ENCODE measurements at regions not wholly inside any gene's neighbourhood (a gene's known extent, or its start where the extent isn't known, plus 50 kb on each side); places are given as distances from the start of the nearest gene placed in this dataset.
"Not testable (repeated sequence)": the region's sequence is repeated elsewhere in the genome, so short reads cannot be mapped to it uniquely, and the experiment has no call there.

- H4K8ac ChIP-seq (ENCODE audit: low read depth, low read length), result no peak overlapping the region
- no peak overlapping the region for H2BK5ac ChIP-seq (ENCODE audit: low read length)
- no CpG with 5 or more reads among the region's 4 CpGs for WGBS, 2 donors (ENCODE audit: extremely low coverage in 2 of 2, insufficient read length in 2 of 2, insufficient replicate concordance in 1 of 2)
- no peak overlapping the region for H3K4me3 ChIP-seq (ENCODE audit: low read length in 2 of 2)
- H3K23ac ChIP-seq (ENCODE audit: low read depth, low read length, poor library complexity), result no peak overlapping the region
- no peak for DNase-seq (ENCODE audit: low spot score)
- no peak overlapping the region for H2AK5ac ChIP-seq (ENCODE audit: low read depth, low read length)
- no peak overlapping the region for H4K91ac ChIP-seq (ENCODE audit: low read depth, low read length, poor library complexity)
- no peak overlapping the region for H3K18ac ChIP-seq (ENCODE audit: low read length)
- no peaks in the 10 kb centered on the region for H3K79me1 ChIP-seq (ENCODE audit: low read depth, low read length)
- no peaks in the 10 kb centered on the region for H3K27me3 ChIP-seq (ENCODE audit: control insufficient read depth in 3 of 3, insufficient read depth in 3 of 3, low read depth in 1 of 3, low read length in 3 of 3)
- no peak overlapping the region for H3K4ac ChIP-seq (ENCODE audit: low read length)
- H3K4me2 ChIP-seq (ENCODE audit: insufficient read depth, low read length, poor library complexity, severe bottlenecking), result no peak overlapping the region
- no peak overlapping the region for H2BK15ac ChIP-seq (ENCODE audit: low read length)
- H3K4me1 ChIP-seq (ENCODE audit: control insufficient read depth in 2 of 2, insufficient read depth in 1 of 2, low read depth in 1 of 2, low read length in 2 of 2), result peaks cover 4 to 21% of the 10 kb centered on the region in 2 donors
- H3K9ac ChIP-seq (ENCODE audit: low read depth, low read length, poor library complexity), result no peak overlapping the region
- no peak overlapping the region for H2BK120ac ChIP-seq (ENCODE audit: low read depth, low read length)
- no peaks in the 10 kb centered on the region for H3K9me3 ChIP-seq (replicated peaks in 1 of 2; ENCODE audit: control insufficient read depth in 2 of 2, insufficient read depth in 1 of 2, low read depth in 1 of 2, low read length in 2 of 2)
- no peak overlapping the region for H2AFZ ChIP-seq (ENCODE audit: low read length)
- H3K14ac ChIP-seq (ENCODE audit: low read length), result no peak overlapping the region
- no peak overlapping the region for H2BK12ac ChIP-seq (ENCODE audit: low read length)
- no peak overlapping the region for H3K27ac ChIP-seq (replicated peaks; ENCODE audit: low read length)
- H3K36me3 ChIP-seq (replicated peaks in 1 of 2; ENCODE audit: control insufficient read depth in 2 of 2, insufficient read depth in 2 of 2, low read length in 2 of 2), result no peaks in the 10 kb centered on the region
Observed at GRCh38 chr2:48200620-48201293, 113.7 kb upstream of the FOXN2 start.

- H2BK12ac ChIP-seq (ENCODE audit: low read length); H2BK15ac ChIP-seq (ENCODE audit: low read length); H3K36me3 ChIP-seq (replicated peaks in 1 of 2; ENCODE audit: control insufficient read depth in 2 of 2, insufficient read depth in 2 of 2, low read length in 2 of 2); H3K79me1 ChIP-seq (ENCODE audit: low read depth, low read length); H4K8ac ChIP-seq (ENCODE audit: low read depth, low read length); H2AFZ ChIP-seq (ENCODE audit: low read length); H3K9ac ChIP-seq (ENCODE audit: low read depth, low read length, poor library complexity); DNase-seq (ENCODE audit: low spot score); H3K23ac ChIP-seq (ENCODE audit: low read depth, low read length, poor library complexity); H2BK120ac ChIP-seq (ENCODE audit: low read depth, low read length); H3K4me2 ChIP-seq (ENCODE audit: insufficient read depth, low read length, poor library complexity, severe bottlenecking); H3K4me3 ChIP-seq (ENCODE audit: low read length in 2 of 2); H4K91ac ChIP-seq (ENCODE audit: low read depth, low read length, poor library complexity); H3K27ac ChIP-seq (replicated peaks; ENCODE audit: low read length); H2AK5ac ChIP-seq (ENCODE audit: low read depth, low read length); H3K14ac ChIP-seq (ENCODE audit: low read length); H3K27me3 ChIP-seq (ENCODE audit: control insufficient read depth in 3 of 3, insufficient read depth in 3 of 3, low read depth in 1 of 3, low read length in 3 of 3); H2BK5ac ChIP-seq (ENCODE audit: low read length); H3K4ac ChIP-seq (ENCODE audit: low read length); H3K9me3 ChIP-seq (replicated peaks in 1 of 2; ENCODE audit: control insufficient read depth in 2 of 2, insufficient read depth in 1 of 2, low read depth in 1 of 2, low read length in 2 of 2); H3K18ac ChIP-seq (ENCODE audit: low read length): not testable (repeated sequence)
- WGBS, 2 donors (ENCODE audit: extremely low coverage in 2 of 2, insufficient read length in 2 of 2, insufficient replicate concordance in 1 of 2), result no CpG with 5 or more reads among the region's 2 CpGs
- peaks cover 4 to 15% of the 10 kb centered on the region in 2 donors for H3K4me1 ChIP-seq (ENCODE audit: control insufficient read depth in 2 of 2, insufficient read depth in 1 of 2, low read depth in 1 of 2, low read length in 2 of 2)
Observed at GRCh38 chr2:48201435-48201834, 113.0 kb upstream of the FOXN2 start.

DNA sequence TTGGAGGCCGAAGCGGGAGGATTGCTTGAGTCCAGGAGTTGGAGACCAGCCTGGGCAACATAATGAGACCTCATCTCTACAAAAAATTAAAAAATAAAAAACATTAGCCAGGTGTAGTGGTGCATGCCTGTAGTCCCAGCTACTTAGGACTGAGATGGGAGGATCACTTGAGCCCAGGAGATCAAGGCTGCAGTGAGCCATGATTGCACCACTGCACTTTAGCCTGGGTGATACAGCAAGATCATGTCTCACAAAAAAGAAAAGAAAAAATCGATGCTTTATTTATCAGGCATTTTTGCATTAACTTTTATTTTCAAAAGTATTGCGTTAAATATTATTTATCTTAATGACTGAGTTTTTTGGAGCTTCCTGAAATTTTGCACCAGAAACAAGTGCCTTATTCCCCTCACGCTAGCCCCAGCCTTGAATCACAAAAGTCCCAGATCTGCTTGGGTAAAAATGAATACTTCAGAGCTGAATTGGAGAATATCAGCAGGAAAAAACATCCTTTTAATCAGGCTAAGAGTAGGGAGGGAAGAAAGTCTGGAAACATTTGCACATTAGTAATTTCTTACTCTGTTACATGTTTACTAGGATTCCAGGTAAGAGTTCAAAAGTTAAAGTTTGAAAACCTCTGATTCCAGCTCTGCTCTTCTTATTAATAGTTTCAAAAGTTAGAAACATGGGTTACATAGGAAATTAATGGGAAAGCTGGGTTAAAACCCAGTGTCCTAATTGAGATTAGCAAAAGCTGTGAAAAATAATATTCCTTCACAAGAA lies 111.4 kb upstream of the FOXN2 start:
- Histone ChIP-seq H3K4me2 (ENCODE audit: insufficient read depth, low read length, poor library complexity, severe bottlenecking) (no peak overlapping the region), H3K9ac (ENCODE audit: low read depth, low read length, poor library complexity) (no peak overlapping the region), H3K18ac (ENCODE audit: low read length) (no peak overlapping the region), H2AK5ac (ENCODE audit: low read depth, low read length) (no peak overlapping the region), H3K27ac (replicated peaks; ENCODE audit: low read length) (no peak overlapping the region), H3K9me3 (replicated peaks in 1 of 2; ENCODE audit: control insufficient read depth in 2 of 2, insufficient read depth in 1 of 2, low read depth in 1 of 2, low read length in 2 of 2) (no peaks in the 10 kb centered on the region), H2BK12ac (ENCODE audit: low read length) (no peak overlapping the region), H4K91ac (ENCODE audit: low read depth, low read length, poor library complexity) (no peak overlapping the region), H2BK5ac (ENCODE audit: low read length) (no peak overlapping the region), H3K14ac (ENCODE audit: low read length) (no peak overlapping the region), H3K4ac (ENCODE audit: low read length) (no peak overlapping the region), H3K4me3 (ENCODE audit: low read length in 2 of 2) (no peak overlapping the region), H3K4me1 (ENCODE audit: control insufficient read depth in 2 of 2, insufficient read depth in 1 of 2, low read depth in 1 of 2, low read length in 2 of 2) (peaks cover 4 to 10% of the 10 kb centered on the region in 2 donors), H2AFZ (ENCODE audit: low read length) (no peak overlapping the region), H2BK120ac (ENCODE audit: low read depth, low read length) (no peak overlapping the region), H2BK15ac (ENCODE audit: low read length) (no peak overlapping the region), H3K79me1 (ENCODE audit: low read depth, low read length) (no peaks in the 10 kb centered on the region), H4K8ac (ENCODE audit: low read depth, low read length) (no peak overlapping the region), H3K23ac (ENCODE audit: low read depth, low read length, poor library complexity) (no peak overlapping the region), H3K27me3 (ENCODE audit: control insufficient read depth in 3 of 3, insufficient read depth in 3 of 3, low read depth in 1 of 3, low read length in 3 of 3) (peaks cover 0 to 2% (median 0%) of the 10 kb centered on the region in 3 experiments), H3K36me3 (replicated peaks in 1 of 2; ENCODE audit: control insufficient read depth in 2 of 2, insufficient read depth in 2 of 2, low read length in 2 of 2) (no peaks in the 10 kb centered on the region)
- DNase-seq (ENCODE audit: low spot score), result no peak
- WGBS, 2 donors (ENCODE audit: extremely low coverage in 2 of 2, insufficient read length in 2 of 2, insufficient replicate concordance in 1 of 2), result no CpG with 5 or more reads among the region's 5 CpGs

DNA sequence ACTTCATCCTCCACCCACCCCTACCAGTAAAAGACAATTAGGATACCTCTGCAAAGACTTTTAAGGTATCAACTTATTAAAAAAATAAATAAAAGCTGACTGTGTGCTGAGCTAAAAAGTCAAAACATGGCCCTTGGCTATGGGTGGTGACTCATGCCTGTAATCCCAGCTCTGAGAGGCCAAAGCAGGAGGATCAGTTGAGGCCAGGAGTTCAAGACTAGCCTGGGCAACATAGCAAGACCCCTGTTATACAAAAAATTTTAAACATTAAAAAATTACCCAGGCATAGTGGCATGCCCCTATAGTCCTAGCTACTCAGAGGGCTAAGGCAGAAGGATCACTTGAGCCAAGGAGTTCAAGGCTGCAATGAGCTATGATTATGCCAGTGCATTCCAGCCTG lies 110.8 kb upstream of the FOXN2 start:
- Histone ChIP-seq H3K4me1 (ENCODE audit: control insufficient read depth in 2 of 2, insufficient read depth in 1 of 2, low read depth in 1 of 2, low read length in 2 of 2) (peaks cover 4 to 10% of the 10 kb centered on the region in 2 donors), H2BK15ac (ENCODE audit: low read length) (no peak overlapping the region), H3K18ac (ENCODE audit: low read length) (no peak overlapping the region), H3K9me3 (replicated peaks in 1 of 2; ENCODE audit: control insufficient read depth in 2 of 2, insufficient read depth in 1 of 2, low read depth in 1 of 2, low read length in 2 of 2) (no peaks in the 10 kb centered on the region), H3K4me2 (ENCODE audit: insufficient read depth, low read length, poor library complexity, severe bottlenecking) (no peak overlapping the region), H2BK5ac (ENCODE audit: low read length) (no peak overlapping the region), H3K4me3 (ENCODE audit: low read length in 2 of 2) (no peak overlapping the region), H2AK5ac (ENCODE audit: low read depth, low read length) (no peak overlapping the region), H3K14ac (ENCODE audit: low read length) (no peak overlapping the region), H3K36me3 (replicated peaks in 1 of 2; ENCODE audit: control insufficient read depth in 2 of 2, insufficient read depth in 2 of 2, low read length in 2 of 2) (no peaks in the 10 kb centered on the region), H2BK12ac (ENCODE audit: low read length) (no peak overlapping the region), H3K79me1 (ENCODE audit: low read depth, low read length) (no peaks in the 10 kb centered on the region), H2AFZ (ENCODE audit: low read length) (no peak overlapping the region), H3K4ac (ENCODE audit: low read length) (no peak overlapping the region), H4K91ac (ENCODE audit: low read depth, low read length, poor library complexity) (no peak overlapping the region), H2BK120ac (ENCODE audit: low read depth, low read length) (no peak overlapping the region), H3K27ac (replicated peaks; ENCODE audit: low read length) (no peak overlapping the region), H4K8ac (ENCODE audit: low read depth, low read length) (no peak overlapping the region), H3K9ac (ENCODE audit: low read depth, low read length, poor library complexity) (no peak overlapping the region), H3K23ac (ENCODE audit: low read depth, low read length, poor library complexity) (no peak overlapping the region), H3K27me3 (ENCODE audit: control insufficient read depth in 3 of 3, insufficient read depth in 3 of 3, low read depth in 1 of 3, low read length in 3 of 3) (peaks cover 0 to 2% (median 0%) of the 10 kb centered on the region in 3 experiments)
- no peak for DNase-seq (ENCODE audit: low spot score)
